H9 (cell line): ENCODE measurements at regions not wholly inside any gene's neighbourhood (a gene's known extent, or its start where the extent isn't known, plus 50 kb on each side); places are given as distances from the start of the nearest gene placed in this dataset.

Experiments used
- DNase-seq: peaks from one replicate; pipeline ENCODE4 v3.0.0-alpha.2; 2017
- H2AFZ ChIP-seq: one replicate; pipeline ENCODE4 v1.6.1; 2013; ENCODE audit warnings: mild to moderate bottlenecking, low read length, control low read depth, moderate library complexity
- H2AK5ac ChIP-seq: 2 replicates; pipeline ENCODE4 v1.6.1; 2013; ENCODE audit warnings: low read length, control low read depth, mixed read lengths; ENCODE audit not compliant: insufficient read length
- H2BK120ac ChIP-seq: one replicate; pipeline ENCODE4 v1.6.1; 2013; ENCODE audit warnings: low read depth, mild to moderate bottlenecking, low read length, control low read depth, inconsistent platforms; ENCODE audit not compliant: poor library complexity, severe bottlenecking
- H2BK12ac ChIP-seq: 2 replicates; pipeline ENCODE4 v1.6.1; 2013; ENCODE audit warnings: low read length, control low read depth, mixed read lengths, low read depth; ENCODE audit not compliant: insufficient read length
- H2BK15ac ChIP-seq: 2 replicates; pipeline ENCODE4 v1.6.1; 2013; ENCODE audit warnings: low read depth, low read length, control low read depth
- H2BK20ac ChIP-seq: one replicate; pipeline ENCODE4 v1.6.1; 2013; ENCODE audit warnings: low read depth, mild to moderate bottlenecking, low read length, control low read depth, inconsistent platforms; ENCODE audit not compliant: poor library complexity, severe bottlenecking
- H2BK5ac ChIP-seq: 2 replicates; pipeline ENCODE4 v1.6.1; 2013; ENCODE audit warnings: low read length, control low read depth, mixed read lengths; ENCODE audit not compliant: insufficient read length
- H3K14ac ChIP-seq: 2 replicates; pipeline ENCODE4 v1.6.1; 2013; ENCODE audit warnings: low read length, control low read depth; ENCODE audit not compliant: insufficient read depth
- H3K18ac ChIP-seq: 2 replicates; pipeline ENCODE4 v1.6.1; 2013; ENCODE audit warnings: low read depth, mild to moderate bottlenecking, mixed read lengths, low read length, control low read depth; ENCODE audit not compliant: insufficient read length
- H3K23ac ChIP-seq: 2 replicates; pipeline ENCODE4 v1.6.1; 2013; ENCODE audit warnings: low read length, control low read depth, mixed read lengths, low read depth; ENCODE audit not compliant: insufficient read length
- H3K23me2 ChIP-seq: 2 replicates; pipeline ENCODE4 v1.6.1; 2013; ENCODE audit warnings: low read depth, mild to moderate bottlenecking, mixed read lengths, low read length, control low read depth; ENCODE audit not compliant: insufficient read length, poor library complexity, severe bottlenecking
- H3K27ac ChIP-seq: 2 replicates; pipeline ENCODE4 v1.5.1; 2013; ENCODE audit warnings: low read length, control low read depth, mixed read lengths, low read depth; ENCODE audit not compliant: insufficient read length
- H3K27me3 ChIP-seq: 2 replicates; pipeline ENCODE4 v1.6.1; 2013; ENCODE audit warnings: low read length, control low read depth, inconsistent platforms; ENCODE audit not compliant: insufficient read depth
- H3K4ac ChIP-seq: 2 replicates; pipeline ENCODE4 v1.6.1; 2013; ENCODE audit warnings: low read depth, mild to moderate bottlenecking, control low read depth, inconsistent platforms, low read length, moderate library complexity
- H3K4me1 ChIP-seq: 2 replicates; pipeline ENCODE4 v1.6.1; 2013; ENCODE audit warnings: low read length, control low read depth, inconsistent platforms; ENCODE audit not compliant: insufficient read depth
- H3K4me2 ChIP-seq: 2 replicates; pipeline ENCODE4 v1.6.1; 2013; ENCODE audit warnings: low read length, control low read depth, mixed read lengths; ENCODE audit not compliant: insufficient read length, insufficient read depth
- H3K56ac ChIP-seq: 2 replicates; pipeline ENCODE4 v1.6.1; 2013; ENCODE audit warnings: low read depth, mild to moderate bottlenecking, mixed read lengths, low read length, control low read depth; ENCODE audit not compliant: insufficient read length
- H3K79me1 ChIP-seq: 2 replicates; pipeline ENCODE4 v1.6.1; 2013; ENCODE audit warnings: low read depth, mild to moderate bottlenecking, moderate library complexity, low read length, control low read depth, inconsistent platforms; ENCODE audit not compliant: insufficient read depth, poor library complexity, severe bottlenecking
- H3K79me2 ChIP-seq: 2 replicates; pipeline ENCODE4 v1.6.1; 2013; ENCODE audit warnings: low read length, control low read depth, inconsistent platforms; ENCODE audit not compliant: insufficient read depth
- H3K9ac ChIP-seq: 2 replicates; pipeline ENCODE4 v1.6.1; 2013; ENCODE audit warnings: low read length, control low read depth, mixed read lengths; ENCODE audit not compliant: insufficient read length; ENCODE audit errors: extremely low read depth
- H3K9me3 ChIP-seq: one replicate; pipeline ENCODE4 v1.6.1; 2013; ENCODE audit warnings: low read depth, low read length, inconsistent platforms; ENCODE audit not compliant: control insufficient read depth
- H3T11ph ChIP-seq: one replicate; pipeline ENCODE4 v1.6.1; 2013; ENCODE audit warnings: mild to moderate bottlenecking, low read length, control low read depth, inconsistent platforms
- H4K20me1 ChIP-seq: one replicate; pipeline ENCODE4 v1.6.1; 2013; ENCODE audit not compliant: control insufficient read depth, insufficient read length, insufficient read depth
- H4K5ac ChIP-seq: 2 replicates; pipeline ENCODE4 v1.6.1; 2013; ENCODE audit warnings: low read depth, mild to moderate bottlenecking, mixed read lengths, low read length, control low read depth; ENCODE audit not compliant: insufficient read length
- H4K8ac ChIP-seq: replicated peaks from 2 replicates; pipeline ENCODE4 v1.6.1; 2013; ENCODE audit warnings: low read length, control low read depth, mixed read lengths, low read depth; ENCODE audit not compliant: insufficient read length
- H4K91ac ChIP-seq: 2 replicates; pipeline ENCODE4 v1.6.1; 2013; ENCODE audit warnings: low read depth, mild to moderate bottlenecking, moderate library complexity, mixed read lengths, low read length, control low read depth; ENCODE audit not compliant: insufficient read length
- H3K27ac Mint-ChIP-seq, 3 experiments: 2 replicates in 2 of 3; 3 replicates in 1 of 3; pipeline ENCODE4 v1.8.0; 2020 to 2021; ENCODE audit warnings: mixed read lengths in 3 of 3, mild to moderate bottlenecking in 1 of 3, moderate library complexity in 1 of 3
- H3K27me3 Mint-ChIP-seq: 2 replicates; pipeline ENCODE4 v1.8.0; 2021; ENCODE audit warnings: low read depth, mild to moderate bottlenecking, moderate library complexity, mixed read lengths
- H3K36me3 Mint-ChIP-seq, 3 experiments: 2 replicates in 2 of 3; 3 replicates in 1 of 3; pipeline ENCODE4 v1.8.0; 2020 to 2021; ENCODE audit warnings: low read depth in 3 of 3, mixed read lengths in 3 of 3; ENCODE audit not compliant: insufficient read depth in 1 of 3
- H3K4me1 Mint-ChIP-seq, 2 experiments: 2 replicates each; pipeline ENCODE4 v1.8.0; 2020; ENCODE audit warnings: mixed read lengths in 2 of 2
- H3K4me3 Mint-ChIP-seq, 2 experiments: 2 replicates in 1 of 2; 3 replicates in 1 of 2; pipeline ENCODE4 v1.8.0; 2020 to 2021; ENCODE audit warnings: mild to moderate bottlenecking in 2 of 2, mixed read lengths in 2 of 2, moderate library complexity in 1 of 2
- H3K9me3 Mint-ChIP-seq, 2 experiments: 2 replicates in 1 of 2; 3 replicates in 1 of 2; pipeline ENCODE4 v1.8.0; 2020; ENCODE audit warnings: mild to moderate bottlenecking in 2 of 2, mixed read lengths in 2 of 2, moderate library complexity in 1 of 2
- WGBS: extraction: QIAGEN DNeasy Blood & Tissue Kit; methylation state at CpG from one replicate; pipeline ENCODE4 v1.1.7; 2013; ENCODE audit warnings: missing lambda C conversion rate, low lambda C conversion rate, mixed read lengths; ENCODE audit not compliant: insufficient read length; ENCODE audit errors: extremely low coverage; 5-methylcytosine and 5-hydroxymethylcytosine counted together
- TF ChIP-seq, protein P1 (sequence below): fragments of 200-600 bp; sonication (generic); conservative IDR thresholded peaks from 3 replicates; pipeline ENCODE4 v1.8.0; 2021; ENCODE audit warnings: antibody characterized with exemption, mild to moderate bottlenecking

DNA sequence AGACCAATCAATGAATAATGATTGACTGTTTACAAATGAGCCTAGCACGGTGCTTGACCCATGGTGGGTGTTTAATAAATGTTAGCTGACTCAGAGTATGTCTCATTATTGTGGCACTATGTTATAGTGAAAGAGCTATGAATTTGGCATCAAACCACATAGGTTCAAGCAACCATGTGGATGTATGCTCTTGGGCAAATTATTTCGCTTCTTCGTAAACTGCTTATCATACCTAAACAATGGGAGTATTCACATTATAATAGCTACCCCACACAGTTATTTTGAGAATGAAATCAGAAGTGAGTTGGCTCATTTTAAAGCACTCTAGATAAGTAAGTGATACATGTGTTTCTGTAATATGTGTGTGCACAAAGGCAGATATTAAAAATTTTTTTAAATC is 118.7 kb upstream of the HSD17B12 start:
- H3K36me3 Mint-ChIP-seq, result no peaks in the 10 kb centered on the region; a peak in 1 of 7 replicates
- TF ChIP-seq, protein P1, sequence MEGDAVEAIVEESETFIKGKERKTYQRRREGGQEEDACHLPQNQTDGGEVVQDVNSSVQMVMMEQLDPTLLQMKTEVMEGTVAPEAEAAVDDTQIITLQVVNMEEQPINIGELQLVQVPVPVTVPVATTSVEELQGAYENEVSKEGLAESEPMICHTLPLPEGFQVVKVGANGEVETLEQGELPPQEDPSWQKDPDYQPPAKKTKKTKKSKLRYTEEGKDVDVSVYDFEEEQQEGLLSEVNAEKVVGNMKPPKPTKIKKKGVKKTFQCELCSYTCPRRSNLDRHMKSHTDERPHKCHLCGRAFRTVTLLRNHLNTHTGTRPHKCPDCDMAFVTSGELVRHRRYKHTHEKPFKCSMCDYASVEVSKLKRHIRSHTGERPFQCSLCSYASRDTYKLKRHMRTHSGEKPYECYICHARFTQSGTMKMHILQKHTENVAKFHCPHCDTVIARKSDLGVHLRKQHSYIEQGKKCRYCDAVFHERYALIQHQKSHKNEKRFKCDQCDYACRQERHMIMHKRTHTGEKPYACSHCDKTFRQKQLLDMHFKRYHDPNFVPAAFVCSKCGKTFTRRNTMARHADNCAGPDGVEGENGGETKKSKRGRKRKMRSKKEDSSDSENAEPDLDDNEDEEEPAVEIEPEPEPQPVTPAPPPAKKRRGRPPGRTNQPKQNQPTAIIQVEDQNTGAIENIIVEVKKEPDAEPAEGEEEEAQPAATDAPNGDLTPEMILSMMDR, result no peak
- no peak overlapping the region for H3K27ac Mint-ChIP-seq
- peaks cover 35% of the 10 kb centered on the region for H3K27me3 Mint-ChIP-seq
- Histone ChIP-seq H3K23me2 (peaks cover 15% of the 10 kb centered on the region), H2BK12ac (no peak overlapping the region), H3K23ac (no peak overlapping the region), H2AFZ (no peak overlapping the region), H2BK120ac (no peak overlapping the region), H3K4ac (no peak overlapping the region), H3K18ac (no peak overlapping the region), H3K9me3 (no peaks in the 10 kb centered on the region), H2AK5ac (no peak overlapping the region), H3K27ac (no peak overlapping the region), H3K4me2 (no peak overlapping the region), H3K79me1 (no peaks in the 10 kb centered on the region), H4K91ac (no peak overlapping the region), H3K56ac (no peak overlapping the region), H4K5ac (no peak overlapping the region), H3K27me3 (no peaks in the 10 kb centered on the region), H4K8ac (no peak overlapping the region), H2BK20ac (no peak overlapping the region), H3K79me2 (no peaks in the 10 kb centered on the region), H3K14ac (no peak overlapping the region), H2BK15ac (no peak overlapping the region), H3K9ac (no peak overlapping the region), H2BK5ac (no peak overlapping the region), H4K20me1 (no peaks in the 10 kb centered on the region), H3T11ph (no peak overlapping the region), H3K4me1 (peaks cover 12% of the 10 kb centered on the region)
- no peak overlapping the region for H3K4me3 Mint-ChIP-seq
- no peak for DNase-seq
- WGBS, result no CpG with 5 or more reads among the region's 3 CpGs
- H3K4me1 Mint-ChIP-seq, result peaks cover 29 to 31% of the 10 kb centered on the region in 2 experiments
- H3K9me3 Mint-ChIP-seq, result no peaks in the 10 kb centered on the region; a peak in 1 of 5 replicates
